ENCODE measurements at regions not wholly inside any gene's neighbourhood (a gene's known extent, or its start where the extent isn't known, plus 50 kb on each side); places are given as distances from the start of the nearest gene placed in this dataset.

DNA sequence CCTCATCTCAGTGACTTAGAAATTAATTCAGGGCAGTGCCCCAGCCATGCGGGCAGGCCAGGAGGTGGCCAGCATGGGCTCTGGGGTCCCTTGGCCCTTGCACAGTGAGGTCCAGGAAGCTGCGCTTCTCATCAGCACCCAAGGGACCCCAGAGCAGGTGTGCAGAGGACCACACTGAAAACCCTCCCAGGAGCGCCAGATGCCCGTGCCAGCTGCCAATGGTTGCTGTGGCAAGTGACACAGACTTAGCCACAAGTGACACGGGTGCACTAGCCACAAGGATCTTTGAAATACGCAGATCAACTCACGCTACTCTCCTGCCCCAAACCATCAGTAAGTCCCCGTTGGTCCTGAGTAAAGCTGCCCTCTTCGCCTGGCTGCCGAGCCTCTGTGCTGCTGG lies 88.1 kb downstream of the ERMARD start:
- no peak for DNase-seq

DNA sequence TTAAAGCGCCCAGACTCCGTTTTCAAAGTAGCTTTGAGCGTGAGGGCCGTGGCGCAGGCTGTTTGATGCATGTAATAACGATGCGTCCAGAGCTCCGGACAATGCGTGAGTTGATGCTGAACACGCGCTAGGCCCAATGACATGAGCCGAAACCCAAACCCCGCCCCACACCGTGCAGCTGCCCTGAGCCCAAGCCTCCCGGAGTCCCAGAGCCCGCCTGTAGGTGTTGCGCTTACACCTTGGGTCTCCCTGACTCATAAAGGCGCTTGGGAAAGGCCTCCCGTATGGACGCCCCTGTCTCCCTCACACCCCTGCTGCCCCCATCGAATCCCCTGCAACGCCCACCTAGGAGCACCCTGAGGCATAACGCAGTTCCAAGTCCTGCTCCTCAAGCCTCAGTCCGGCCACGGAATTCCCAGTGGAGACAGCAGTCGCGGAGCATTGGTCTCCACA lies 87.6 kb downstream of the ERMARD start:
- no peak for DNase-seq

DNA sequence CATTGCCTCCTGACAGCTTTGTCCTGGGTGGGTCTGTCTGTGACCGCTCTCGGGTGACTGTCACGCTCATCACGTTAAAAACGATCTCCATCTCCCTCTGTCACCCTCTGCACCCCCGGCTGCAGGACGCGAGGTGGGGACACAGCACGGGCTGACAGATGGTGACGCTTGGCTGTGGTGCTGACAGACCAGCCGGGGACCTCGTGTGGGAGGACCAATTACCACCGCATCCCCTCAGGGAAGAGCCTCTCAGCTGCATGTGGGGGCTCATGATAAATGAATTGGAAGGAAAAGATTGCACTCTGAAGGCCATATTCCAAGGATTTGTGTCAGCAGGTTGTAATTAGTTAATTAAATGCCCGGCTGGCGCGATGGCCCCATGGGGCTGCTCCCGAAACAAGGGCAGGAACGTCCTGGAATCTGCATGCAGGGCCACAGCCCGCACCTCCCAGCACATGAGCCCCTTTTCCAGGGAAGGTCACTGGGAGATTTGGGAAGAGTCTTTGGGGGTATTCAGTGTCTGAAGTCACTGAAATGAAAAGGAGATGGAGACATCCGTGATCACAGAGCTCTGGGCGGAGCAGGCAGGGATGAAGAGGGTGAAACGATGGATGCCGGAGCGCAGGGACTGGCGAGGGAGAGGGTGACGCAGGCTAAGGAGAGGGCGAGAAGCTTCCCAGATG lies 87.1 kb downstream of the ERMARD start:
- DNase-seq, result no peak

DNA sequence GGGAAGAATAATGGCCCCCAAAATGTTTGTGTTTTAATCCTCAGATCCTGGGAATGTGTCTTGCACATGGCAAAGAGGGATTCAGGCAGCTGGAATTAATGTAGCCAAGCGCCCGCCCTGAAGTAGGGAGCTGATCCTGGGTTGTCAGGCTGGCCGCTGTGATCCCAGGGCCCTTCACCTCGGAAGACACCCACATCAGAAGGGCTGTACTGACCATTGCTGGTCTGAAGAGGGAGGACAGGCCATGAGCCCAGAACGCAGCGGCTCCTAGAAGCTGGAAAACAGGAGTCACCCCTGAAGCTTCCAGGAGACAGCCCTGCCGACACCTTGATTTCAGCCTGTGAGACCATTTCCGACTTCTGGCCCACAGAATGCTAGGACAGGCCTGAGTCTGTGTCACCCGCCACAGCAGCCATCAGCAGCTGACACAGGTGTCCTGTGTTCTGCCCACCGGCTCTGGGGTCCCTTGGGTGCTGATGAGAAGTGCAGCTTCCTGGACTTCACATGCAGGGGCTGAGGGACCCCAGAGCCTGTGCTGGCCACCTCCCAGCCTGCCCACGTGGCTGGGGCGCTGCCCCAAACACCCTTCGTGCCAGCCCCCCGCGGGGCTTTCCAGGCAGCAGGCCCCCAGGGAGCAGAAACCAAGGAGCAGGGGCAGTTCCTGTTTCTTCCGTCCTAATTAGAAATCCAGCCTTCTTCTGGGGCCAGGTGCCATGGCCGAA lies 86.3 kb downstream of the ERMARD start:
- no peak for DNase-seq

- no peak for DNase-seq
Measured at GRCh38 chr6:169833258-169833794, 81.9 kb downstream of the ERMARD start.

- DNase-seq, result no peak
Measured at GRCh38 chr6:169832247-169832948, 81.0 kb downstream of the ERMARD start.

DNA sequence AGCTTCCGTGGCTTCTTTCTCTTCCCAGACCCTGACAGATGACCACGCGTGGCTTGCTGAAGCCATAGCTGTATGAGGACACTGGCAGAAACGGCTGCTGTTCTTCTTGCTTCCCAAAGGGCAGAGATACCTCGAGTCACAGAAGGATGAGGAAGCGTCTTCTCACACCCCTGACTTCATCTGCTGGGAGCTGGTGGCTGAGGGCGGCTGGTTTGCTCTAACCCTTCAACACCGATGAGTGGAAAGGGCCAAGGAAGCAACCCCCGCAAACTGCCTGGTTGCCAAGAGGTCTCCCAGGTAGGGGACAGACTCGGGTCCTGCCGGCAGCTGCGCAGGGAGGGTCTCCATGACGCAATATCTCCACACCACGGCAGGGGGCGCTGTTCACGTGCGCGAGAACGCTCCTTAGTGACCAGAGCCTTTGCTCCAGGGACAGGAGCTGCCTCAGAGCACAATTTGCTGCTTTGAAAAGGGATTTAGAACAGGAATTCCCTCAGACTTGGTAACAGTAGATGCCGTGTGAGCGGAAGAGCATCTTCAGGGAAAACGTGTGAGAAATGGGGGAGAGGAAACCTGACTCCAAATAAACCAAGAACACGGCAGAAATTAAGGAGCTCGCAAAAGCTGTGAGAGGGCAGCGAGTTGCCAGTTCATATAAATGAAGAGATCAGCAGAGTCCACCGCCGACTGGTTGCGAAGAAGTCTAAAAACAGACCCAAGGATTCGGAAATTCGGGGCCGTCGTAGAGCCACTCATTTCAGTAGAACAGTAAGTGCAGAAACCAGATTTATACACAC lies 80.2 kb downstream of the ERMARD start:
- peak; percentile 43 for DNase-seq
